Caco-2 (cell line): ENCODE measurements at regions not wholly inside any gene's neighbourhood (a gene's known extent, or its start where the extent isn't known, plus 50 kb on each side); places are given as distances from the start of the nearest gene placed in this dataset.

Source experiments
- BruUV-seq: library from RNA; stranded (reverse); fragments of 400-500 nt; replicated peaks from 2 replicates; lab custom pipeline; 2021; lab: Mats Ljungman, UMichigan
- CTCF ChIA-PET: fragments of 300-600 bp; sonication (Branson Sonifier 250); formaldehyde crosslinking; loops from one replicate; lab custom pipeline; 2022; ENCODE audit warnings: antibody characterized with exemption; lab: Charles Lee
- POLR2A ChIA-PET: fragments of 300-600 bp; sonication (Branson Sonifier 250); formaldehyde crosslinking; loops from one replicate; lab custom pipeline; 2022; ENCODE audit warnings: antibody characterized with exemption; lab: Charles Lee
- DNase-seq, 2 experiments: peaks; one replicate each; pipeline versions ENCODE4 v3.0.0 to v3.0.0-alpha.2; 2020 to 2022
- H3K27me3 ChIP-seq: replicated peaks from 2 replicates; pipeline ENCODE4 v1.6.0; 2011; ENCODE audit warnings: low read length; ENCODE audit not compliant: control insufficient read depth, insufficient read depth
- H3K36me3 ChIP-seq: 2 replicates; pipeline ENCODE4 v1.5.1; 2011; ENCODE audit warnings: low read length; ENCODE audit not compliant: control insufficient read depth, insufficient read depth
- H3K4me1 ChIP-seq: fragments of 250-450 bp; sonication (Bioruptor Pico); 2 replicates; pipeline ENCODE4 v1.5.1; 2020; ENCODE audit warnings: mild to moderate bottlenecking
- H3K4me3 ChIP-seq: 2 replicates; pipeline ENCODE4 v1.5.1; 2011; ENCODE audit warnings: low read depth, mild to moderate bottlenecking, control low read depth, low read length
- H3K9me3 ChIP-seq: fragments of 250-450 bp; sonication (Bioruptor Pico); 2 replicates; pipeline ENCODE4 v1.5.1; 2020; ENCODE audit warnings: mild to moderate bottlenecking, moderate library complexity
- H3K27ac Mint-ChIP-seq: one replicate; pipeline ENCODE4 v1.8.0; 2022; ENCODE audit warnings: mixed read lengths; ENCODE audit not compliant: unreplicated experiment
- H3K27me3 Mint-ChIP-seq: one replicate; pipeline ENCODE4 v1.8.0; 2022; ENCODE audit warnings: mixed read lengths; ENCODE audit not compliant: insufficient read depth, unreplicated experiment
- H3K36me3 Mint-ChIP-seq: one replicate; pipeline ENCODE4 v1.8.0; 2022; ENCODE audit warnings: mild to moderate bottlenecking, mixed read lengths; ENCODE audit not compliant: insufficient read depth, unreplicated experiment
- H3K4me1 Mint-ChIP-seq: one replicate; pipeline ENCODE4 v1.8.0; 2022; ENCODE audit warnings: low read depth, mixed read lengths; ENCODE audit not compliant: unreplicated experiment
- H3K4me3 Mint-ChIP-seq: one replicate; pipeline ENCODE4 v1.8.0; 2022; ENCODE audit warnings: mild to moderate bottlenecking, moderate library complexity, mixed read lengths; ENCODE audit not compliant: unreplicated experiment
- H3K9me3 Mint-ChIP-seq: one replicate; pipeline ENCODE4 v1.8.0; 2022; ENCODE audit warnings: mixed read lengths; ENCODE audit not compliant: unreplicated experiment
- intact Hi-C: fragments of 100-400 bp; cut with micrococcal nuclease; formaldehyde crosslinking; loops from one replicate; pipeline ENCODE4 v1.10.0; 2022; ENCODE audit not compliant: unreplicated experiment
- TF ChIP-seq, protein P1 (sequence below), 2 experiments: fragments of 200-600 bp in 1 of 2; IDR thresholded peaks; 1 replicate in 1 of 2; 2 replicates in 1 of 2; pipeline versions ENCODE4 v1.5.1 to v1.8.0; 2011 to 2022; ENCODE audit warnings: antibody characterized with exemption in 1 of 2, control low read depth in 1 of 2, inconsistent platforms in 1 of 2, low read depth in 1 of 2, low read length in 1 of 2, mild to moderate bottlenecking in 1 of 2, moderate library complexity in 1 of 2; ENCODE audit not compliant: insufficient read depth in 1 of 2, severe bottlenecking in 1 of 2, unreplicated experiment in 1 of 2

DNA sequence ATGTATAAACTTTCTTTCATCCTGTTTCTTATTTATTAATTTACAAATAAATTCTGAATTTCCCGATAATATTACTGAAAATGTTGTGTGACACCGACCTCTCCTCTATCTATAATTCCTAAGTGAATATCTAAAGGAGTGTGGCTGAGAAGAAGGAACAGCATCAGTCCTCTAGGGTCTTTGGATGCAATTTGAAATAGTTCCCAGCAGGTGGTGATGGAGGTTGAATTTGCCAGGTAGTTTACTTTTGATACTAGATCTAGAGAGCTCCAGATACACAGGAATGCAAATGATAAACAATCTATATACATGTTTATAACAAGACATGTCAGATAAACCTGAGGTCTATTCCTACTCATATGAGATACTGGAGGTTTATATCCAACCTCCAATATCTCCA lies 305.4 kb downstream of the PCDH18 start:
- no peaks in the 10 kb centered on the region for H3K4me1 Mint-ChIP-seq
- no peaks in the 10 kb centered on the region for H3K36me3 Mint-ChIP-seq
- intact Hi-C loops: no loop called here
- CTCF ChIA-PET: no interaction called here
- no peak overlapping the region for H3K4me3 ChIP-seq
- BruUV-seq: no TSS peak
- TF ChIP-seq, protein P1, sequence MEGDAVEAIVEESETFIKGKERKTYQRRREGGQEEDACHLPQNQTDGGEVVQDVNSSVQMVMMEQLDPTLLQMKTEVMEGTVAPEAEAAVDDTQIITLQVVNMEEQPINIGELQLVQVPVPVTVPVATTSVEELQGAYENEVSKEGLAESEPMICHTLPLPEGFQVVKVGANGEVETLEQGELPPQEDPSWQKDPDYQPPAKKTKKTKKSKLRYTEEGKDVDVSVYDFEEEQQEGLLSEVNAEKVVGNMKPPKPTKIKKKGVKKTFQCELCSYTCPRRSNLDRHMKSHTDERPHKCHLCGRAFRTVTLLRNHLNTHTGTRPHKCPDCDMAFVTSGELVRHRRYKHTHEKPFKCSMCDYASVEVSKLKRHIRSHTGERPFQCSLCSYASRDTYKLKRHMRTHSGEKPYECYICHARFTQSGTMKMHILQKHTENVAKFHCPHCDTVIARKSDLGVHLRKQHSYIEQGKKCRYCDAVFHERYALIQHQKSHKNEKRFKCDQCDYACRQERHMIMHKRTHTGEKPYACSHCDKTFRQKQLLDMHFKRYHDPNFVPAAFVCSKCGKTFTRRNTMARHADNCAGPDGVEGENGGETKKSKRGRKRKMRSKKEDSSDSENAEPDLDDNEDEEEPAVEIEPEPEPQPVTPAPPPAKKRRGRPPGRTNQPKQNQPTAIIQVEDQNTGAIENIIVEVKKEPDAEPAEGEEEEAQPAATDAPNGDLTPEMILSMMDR (IDR thresholded peaks at IDR 0.05; ENCODE audit: insufficient read depth in 1 of 2, low read depth in 1 of 2, low read length in 1 of 2, severe bottlenecking in 1 of 2, unreplicated experiment in 1 of 2): peak in 1 of 2 experiments; percentile 18
- H3K9me3 ChIP-seq: no peaks in the 10 kb centered on the region
- H3K4me1 ChIP-seq: no peaks in the 10 kb centered on the region
- H3K27me3 Mint-ChIP-seq: peaks cover 2% of the 10 kb centered on the region
- POLR2A ChIA-PET: no interaction called here
- H3K36me3 ChIP-seq: no peaks in the 10 kb centered on the region
- no peak overlapping the region for H3K4me3 Mint-ChIP-seq
- H3K27me3 ChIP-seq: no peaks in the 10 kb centered on the region
- H3K9me3 Mint-ChIP-seq: no peaks in the 10 kb centered on the region
- H3K27ac Mint-ChIP-seq: no peak overlapping the region
- DNase-seq: peak in 1 of 2 experiments; percentile 6

DNA sequence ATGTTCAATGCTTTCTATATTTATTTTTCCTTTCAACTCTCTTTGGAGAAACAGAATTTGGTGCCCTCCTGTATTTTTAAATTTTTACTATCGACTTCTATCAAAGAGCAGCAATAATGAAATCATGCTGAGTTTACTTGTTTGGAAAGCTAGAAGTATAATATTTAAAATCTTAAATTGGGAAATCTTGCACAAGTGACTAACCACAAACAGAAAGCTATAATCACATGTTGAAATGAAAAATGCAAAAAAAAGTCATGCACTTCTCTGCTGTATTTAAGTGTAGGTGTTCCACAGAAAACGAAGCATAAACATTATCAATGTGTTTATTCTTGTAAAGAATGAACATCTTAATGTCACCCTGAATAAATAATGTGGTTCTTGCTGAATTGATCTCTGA lies 306.1 kb downstream of the PCDH18 start:
- no peak overlapping the region for H3K27ac Mint-ChIP-seq
- intact Hi-C loops: no loop called here
- BruUV-seq: no TSS peak
- H3K4me1 Mint-ChIP-seq: no peaks in the 10 kb centered on the region
- DNase-seq: no peak
- H3K9me3 Mint-ChIP-seq: no peaks in the 10 kb centered on the region
- TF ChIP-seq, protein P1 (IDR thresholded peaks at IDR 0.05; ENCODE audit: insufficient read depth in 1 of 2, low read depth in 1 of 2, low read length in 1 of 2, severe bottlenecking in 1 of 2, unreplicated experiment in 1 of 2): no peak
- no peaks in the 10 kb centered on the region for H3K36me3 ChIP-seq
- ChIA-PET CTCF (no interaction called here), POLR2A (no interaction called here)
- H3K9me3 ChIP-seq: no peaks in the 10 kb centered on the region
- H3K27me3 ChIP-seq: no peaks in the 10 kb centered on the region
- no peaks in the 10 kb centered on the region for H3K36me3 Mint-ChIP-seq
- H3K4me3 ChIP-seq: no peak overlapping the region
- no peak overlapping the region for H3K4me3 Mint-ChIP-seq
- H3K27me3 Mint-ChIP-seq: peaks cover 2% of the 10 kb centered on the region
- no peaks in the 10 kb centered on the region for H3K4me1 ChIP-seq

DNA sequence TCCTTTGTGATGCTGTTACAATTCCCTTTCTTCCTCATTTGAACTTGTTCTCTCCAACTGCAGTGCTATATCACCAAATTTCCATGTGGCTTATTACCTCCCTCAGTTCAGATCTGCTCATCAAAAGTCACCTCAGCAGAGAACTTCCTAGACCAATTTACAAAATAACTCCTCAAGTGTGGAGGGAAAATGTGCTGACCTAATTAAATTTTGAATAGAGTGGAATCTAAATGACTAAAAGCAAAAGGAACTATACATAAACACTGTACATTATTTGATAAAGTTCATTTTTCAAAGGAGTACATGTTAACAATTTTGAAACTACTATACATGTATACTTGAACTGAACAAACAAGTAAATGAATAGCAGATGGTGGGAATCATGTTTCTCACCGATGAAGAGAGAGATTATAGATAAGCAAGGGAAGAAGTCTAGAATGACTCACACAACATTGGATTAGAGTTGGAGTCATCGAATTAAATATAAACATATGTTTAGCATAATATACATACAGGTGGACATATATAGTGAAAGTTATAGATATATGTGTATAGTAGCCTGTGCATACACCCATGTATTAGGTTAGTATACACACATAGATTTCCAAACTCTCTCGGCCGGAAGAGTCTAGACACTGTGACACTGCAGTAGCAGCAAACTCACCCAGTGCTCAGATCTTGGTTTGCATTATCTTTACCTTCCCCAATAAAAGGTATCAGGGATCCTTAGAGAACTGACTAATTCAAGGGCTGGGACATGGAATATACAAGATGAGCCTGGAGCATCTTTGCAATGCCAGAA lies 318.7 kb downstream of the PCDH18 start:
- H3K36me3 ChIP-seq: no peaks in the 10 kb centered on the region
- Mint-ChIP-seq H3K4me3 (no peak overlapping the region), H3K4me1 (no peaks in the 10 kb centered on the region), H3K36me3 (no peaks in the 10 kb centered on the region), H3K9me3 (no peaks in the 10 kb centered on the region), H3K27me3 (no peaks in the 10 kb centered on the region), H3K27ac (no peak overlapping the region)
- CTCF ChIA-PET: no interaction called here
- TF ChIP-seq, protein P1 (IDR thresholded peaks at IDR 0.05; ENCODE audit: insufficient read depth in 1 of 2, low read depth in 1 of 2, low read length in 1 of 2, severe bottlenecking in 1 of 2, unreplicated experiment in 1 of 2): no peak
- intact Hi-C loops: no loop called here
- DNase-seq: no peak
- no TSS peak for BruUV-seq
- no peaks in the 10 kb centered on the region for H3K4me1 ChIP-seq
- POLR2A ChIA-PET: no interaction called here
- no peak overlapping the region for H3K4me3 ChIP-seq
- no peaks in the 10 kb centered on the region for H3K9me3 ChIP-seq
- no peaks in the 10 kb centered on the region for H3K27me3 ChIP-seq
